SK-N-MC (cell line): ENCODE measurements at regions not wholly inside any gene's neighbourhood (a gene's known extent, or its start where the extent isn't known, plus 50 kb on each side); places are given as distances from the start of the nearest gene placed in this dataset.

Experiments used
- EZH2 ChIP-seq: fragments of 200-600 bp; sonication (generic); IDR thresholded peaks from one replicate; pipeline ENCODE4 v1.6.1; 2017; ENCODE audit warnings: antibody characterized with exemption
- POLR2AphosphoS5 ChIP-seq: IDR thresholded peaks from 2 replicates; pipeline ENCODE4 v1.6.1; 2012; ENCODE audit warnings: mild to moderate bottlenecking, low read depth, low read length, borderline replicate concordance

DNA sequence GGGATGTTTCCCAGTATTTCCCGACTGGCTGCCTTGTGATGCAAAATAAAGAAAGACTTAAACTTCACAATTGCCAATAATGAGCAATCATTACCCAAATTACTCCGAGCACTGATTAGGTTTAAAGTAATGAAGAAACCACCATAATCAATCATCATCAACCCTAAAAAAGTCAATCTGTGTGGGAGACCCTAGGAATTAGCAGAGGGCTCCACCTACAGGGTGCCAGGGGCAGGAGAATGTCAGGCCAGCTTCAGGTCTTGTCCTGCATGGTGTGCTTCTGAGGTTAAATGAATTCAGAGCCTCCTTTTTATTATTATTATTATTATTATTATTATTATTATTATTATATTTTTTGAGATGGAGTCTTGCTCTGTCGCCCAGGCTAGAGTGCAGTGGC is 478.0 kb upstream of the ARRDC4 start:
- TF ChIP-seq POLR2AphosphoS5: no peak
- no peak for TF ChIP-seq EZH2
